Neural cell (in vitro differentiated cells): ENCODE measurements at regions not wholly inside any gene's neighbourhood (a gene's known extent, or its start where the extent isn't known, plus 50 kb on each side); places are given as distances from the start of the nearest gene placed in this dataset.

Experiments
- H2AFZ ChIP-seq: fragments of 200-600, 300-800 bp; sonication (generic), shearing (Covaris generic); 2 replicates; pipeline ENCODE4 v1.6.0; 2014; ENCODE audit warnings: low read depth, mild to moderate bottlenecking, antibody characterized with exemption, low read length, moderate library complexity
- H3F3A ChIP-seq: fragments of 200-600 bp; shearing (Covaris generic); 2 replicates; pipeline ENCODE4 v1.6.1; 2016; ENCODE audit warnings: mild to moderate bottlenecking, moderate library complexity, mixed read lengths, antibody characterized with exemption, low read length; ENCODE audit not compliant: insufficient read depth, poor library complexity, severe bottlenecking
- H3K27ac ChIP-seq: fragments of 200-600, 300-800 bp; sonication (generic), shearing (Covaris generic); 2 replicates; pipeline ENCODE4 v1.5.1; 2014; ENCODE audit warnings: mild to moderate bottlenecking, low read length, moderate library complexity
- H3K27me3 ChIP-seq: fragments of 300-800, 200-600 bp; sonication (generic), shearing (Covaris generic); 2 replicates; pipeline ENCODE4 v1.6.0; 2014; ENCODE audit warnings: mild to moderate bottlenecking, low read depth, low read length, moderate library complexity; ENCODE audit not compliant: insufficient read depth
- H3K36me3 ChIP-seq: fragments of 300-800, 200-600 bp; sonication (generic), shearing (Covaris generic); 2 replicates; pipeline ENCODE4 v1.5.1; 2014; ENCODE audit warnings: mild to moderate bottlenecking, antibody characterized with exemption, low read length, moderate library complexity; ENCODE audit not compliant: insufficient read depth
- H3K4me2 ChIP-seq: fragments of 300-800, 200-600 bp; sonication (generic), shearing (Covaris generic); 2 replicates; pipeline ENCODE4 v1.6.0; 2014; ENCODE audit warnings: mild to moderate bottlenecking, low read length
- H3K4me3 ChIP-seq: fragments of 300-800, 200-600 bp; sonication (generic), shearing (Covaris generic); 2 replicates; pipeline ENCODE4 v1.5.1; 2014; ENCODE audit warnings: mild to moderate bottlenecking, low read length, moderate library complexity
- H3K79me2 ChIP-seq: fragments of 200-600 bp; shearing (Covaris generic); replicated peaks from 2 replicates; pipeline ENCODE4 v1.6.0; 2014; ENCODE audit warnings: mild to moderate bottlenecking, low read length, moderate library complexity; ENCODE audit not compliant: insufficient read depth
- H3K9ac ChIP-seq: fragments of 300-800, 200-600 bp; sonication (generic), shearing (Covaris generic); 2 replicates; pipeline ENCODE4 v1.6.1; 2016; ENCODE audit warnings: mild to moderate bottlenecking, low read length, mixed read lengths
- H3K9me2 ChIP-seq: fragments of 200-600 bp; shearing (Covaris generic); 2 replicates; pipeline ENCODE4 v1.6.1; 2016; ENCODE audit warnings: mild to moderate bottlenecking, low read length, mixed read lengths; ENCODE audit not compliant: insufficient read depth
- H3K9me3 ChIP-seq: fragments of 200-600, 300-800 bp; sonication (generic), shearing (Covaris generic); 2 replicates; pipeline ENCODE4 v1.6.1; 2016; ENCODE audit warnings: mild to moderate bottlenecking, mixed run types, low read length, moderate library complexity, mixed read lengths
- H4K20me1 ChIP-seq: fragments of 200-600 bp; shearing (Covaris generic); 2 replicates; pipeline ENCODE4 v1.6.1; 2016; ENCODE audit warnings: mild to moderate bottlenecking, mixed run types; ENCODE audit not compliant: insufficient read depth
- CTCF ChIP-seq: fragments of 450-650 bp; IDR thresholded peaks from 2 replicates; pipeline ENCODE4 v1.5.1; 2014; ENCODE audit warnings: antibody characterized with exemption, mild to moderate bottlenecking, moderate library complexity; ENCODE audit not compliant: poor library complexity, severe bottlenecking
- EP300 ChIP-seq: fragments of 450-650 bp; conservative IDR thresholded peaks from 2 replicates; pipeline ENCODE4 v1.6.1; 2014; ENCODE audit warnings: antibody characterized with exemption, mild to moderate bottlenecking, moderate library complexity; ENCODE audit not compliant: poor library complexity, severe bottlenecking
- EZH2 ChIP-seq: fragments of 200-600, 300-800 bp; shearing (Covaris generic), sonication (generic); IDR thresholded peaks from 2 replicates; pipeline ENCODE4 v1.6.1; 2014; ENCODE audit warnings: antibody characterized with exemption, low read length, borderline replicate concordance, mild to moderate bottlenecking; ENCODE audit not compliant: insufficient read depth, poor library complexity, severe bottlenecking
- MXI1 ChIP-seq: fragments of 450-650 bp; conservative IDR thresholded peaks from 2 replicates; pipeline ENCODE4 v1.6.1; 2014; ENCODE audit warnings: antibody characterized with exemption, mild to moderate bottlenecking; ENCODE audit not compliant: poor library complexity, severe bottlenecking
- POLR2AphosphoS5 ChIP-seq: IDR thresholded peaks from 2 replicates; pipeline ENCODE4 v1.6.1; 2012
- RAD21 ChIP-seq: fragments of 450-650 bp; conservative IDR thresholded peaks from 2 replicates; pipeline ENCODE4 v1.6.1; 2014; ENCODE audit warnings: antibody characterized with exemption, mild to moderate bottlenecking, moderate library complexity
- REST ChIP-seq: IDR thresholded peaks from 2 replicates; pipeline ENCODE4 v1.6.1; 2012; ENCODE audit warnings: borderline replicate concordance
- SMC3 ChIP-seq: fragments of 450-650 bp; conservative IDR thresholded peaks from 2 replicates; pipeline ENCODE4 v1.6.1; 2014; ENCODE audit warnings: antibody characterized with exemption, mild to moderate bottlenecking, moderate library complexity; ENCODE audit not compliant: poor library complexity
- TAF1 ChIP-seq: IDR thresholded peaks from 2 replicates; pipeline ENCODE4 v1.6.1; 2012; ENCODE audit warnings: low read depth

GRCh38 chr22:33984211-33984610, 63.9 kb upstream of the LARGE1 start:
- no peak overlapping the region for H2AFZ ChIP-seq
- no peaks in the 10 kb centered on the region for H4K20me1 ChIP-seq
- no peaks in the 10 kb centered on the region for H3K27me3 ChIP-seq
- H3K4me2 ChIP-seq, result no peak overlapping the region
- H3K9ac ChIP-seq, result no peak overlapping the region
- no peaks in the 10 kb centered on the region for H3F3A ChIP-seq
- H3K9me2 ChIP-seq, result no peaks in the 10 kb centered on the region
- H3K36me3 ChIP-seq, result no peaks in the 10 kb centered on the region
- no peaks in the 10 kb centered on the region for H3K9me3 ChIP-seq
- H3K79me2 ChIP-seq, result no peaks in the 10 kb centered on the region
- no peak overlapping the region for H3K4me3 ChIP-seq
- H3K27ac ChIP-seq, result no peak overlapping the region
- TF ChIP-seq RAD21 (no peak), REST (no peak), TAF1 (no peak), EP300 (no peak), MXI1 (no peak), CTCF (no peak), EZH2 (no peak), POLR2AphosphoS5 (no peak), SMC3 (no peak)

GRCh38 chr22:33984656-33985285, 64.5 kb upstream of the LARGE1 start:
- no peaks in the 10 kb centered on the region for H3F3A ChIP-seq
- no peaks in the 10 kb centered on the region for H4K20me1 ChIP-seq
- H3K36me3 ChIP-seq, result no peaks in the 10 kb centered on the region
- no peak overlapping the region for H3K4me2 ChIP-seq
- no peak overlapping the region for H3K4me3 ChIP-seq
- H3K9me2 ChIP-seq, result no peaks in the 10 kb centered on the region
- TF ChIP-seq EP300 (no peak), SMC3 (no peak), POLR2AphosphoS5 (no peak), TAF1 (no peak), MXI1 (no peak), RAD21 (no peak), REST (no peak), CTCF (no peak), EZH2 (no peak)
- no peaks in the 10 kb centered on the region for H3K79me2 ChIP-seq
- no peak overlapping the region for H3K9ac ChIP-seq
- no peak overlapping the region for H3K27ac ChIP-seq
- H3K9me3 ChIP-seq, result no peaks in the 10 kb centered on the region
- no peak overlapping the region for H2AFZ ChIP-seq
- H3K27me3 ChIP-seq, result no peaks in the 10 kb centered on the region
